K562 (cell line): ENCODE measurements at regions not wholly inside any gene's neighbourhood (a gene's known extent, or its start where the extent isn't known, plus 50 kb on each side); places are given as distances from the start of the nearest gene placed in this dataset.
A peak's percentile ranks its signal among the peaks of the same experiment; 100 is the strongest.

Source experiments
- ATF1 ChIP-seq, 2 experiments: fragments of 450-650 bp in 1 of 2; IDR thresholded peaks; 2 replicates each; pipeline ENCODE4 v1.6.1; 2016; ENCODE audit warnings: missing compliant biosample characterization in 1 of 2, missing genetic modification characterization in 1 of 2
- BCOR ChIP-seq: fragments of 450-650 bp; IDR thresholded peaks from 2 replicates; pipeline ENCODE4 v1.6.1; 2016
- DMBX1 ChIP-seq: fragments of 250-450 bp; sonication (Bioruptor Pico); IDR thresholded peaks from 2 replicates; pipeline ENCODE4 v1.8.0; 2022; ENCODE audit warnings: inconsistent platforms, mild to moderate bottlenecking, moderate library complexity, borderline replicate concordance
- FOXA3 ChIP-seq, 2 experiments: fragments of 450-650 bp in 1 of 2; sonication (generic) in 1 of 2; formaldehyde crosslinking; IDR thresholded peaks in 1 of 2; conservative IDR thresholded peaks in 1 of 2; 2 replicates each; pipeline versions ENCODE4 v1.4.0 to v1.8.0; 2020 to 2022; ENCODE audit warnings: mild to moderate bottlenecking in 2 of 2, missing genetic modification reagents in 1 of 2
- FOXK2 ChIP-seq, 2 experiments: fragments of 450-650 bp; IDR thresholded peaks in 1 of 2; conservative IDR thresholded peaks in 1 of 2; 2 replicates each; pipeline ENCODE4 v1.6.1; 2016; ENCODE audit warnings: low read depth in 2 of 2, mild to moderate bottlenecking in 1 of 2
- ILF3 ChIP-seq: fragments of 450-650 bp; IDR thresholded peaks from 2 replicates; pipeline ENCODE4 v1.6.1; 2018; ENCODE audit warnings: antibody characterized with exemption, mild to moderate bottlenecking, moderate library complexity, borderline replicate concordance
- KLF10 ChIP-seq: fragments of 250-450 bp; sonication (Bioruptor Pico); IDR thresholded peaks from 2 replicates; pipeline ENCODE4 v1.6.1; 2021; ENCODE audit warnings: matching md5 sums
- KLF6 ChIP-seq: fragments of 250-450 bp; sonication (Bioruptor Pico); IDR thresholded peaks from 2 replicates; pipeline ENCODE4 v1.4.0; 2020; ENCODE audit warnings: mild to moderate bottlenecking, moderate library complexity, borderline replicate concordance
- MCM2 ChIP-seq: fragments of 450-650 bp; IDR thresholded peaks from 2 replicates; pipeline ENCODE4 v1.6.1; 2017; ENCODE audit warnings: low read depth, mild to moderate bottlenecking
- MCM5 ChIP-seq: fragments of 450-650 bp; IDR thresholded peaks from 2 replicates; pipeline ENCODE4 v1.6.1; 2016; ENCODE audit warnings: low read depth
- NELFE ChIP-seq: IDR thresholded peaks from 2 replicates; pipeline ENCODE4 v1.6.1; 2011; ENCODE audit warnings: mild to moderate bottlenecking; ENCODE audit not compliant: insufficient read depth, insufficient read length
- NEUROD1 ChIP-seq: fragments of 150-350 bp; IDR thresholded peaks from 2 replicates; pipeline ENCODE4 v1.6.1; 2014; ENCODE audit warnings: borderline replicate concordance, low read length, low read depth; ENCODE audit not compliant: partially characterized antibody
- NFXL1 ChIP-seq: fragments of 450-650 bp; formaldehyde crosslinking; IDR thresholded peaks from 2 replicates; pipeline ENCODE4 v1.4.0; 2021; ENCODE audit warnings: mild to moderate bottlenecking
- TAF9B ChIP-seq: fragments of 450-650 bp; IDR thresholded peaks from 2 replicates; pipeline ENCODE4 v1.6.1; 2018; ENCODE audit warnings: mild to moderate bottlenecking; ENCODE audit not compliant: partially characterized antibody
- TSC22D4 ChIP-seq: fragments of 450-650 bp; IDR thresholded peaks from 2 replicates; pipeline ENCODE4 v1.6.1; 2016; ENCODE audit warnings: missing genetic modification characterization, missing biosample characterization, control low read depth
- ZNF184 ChIP-seq: sonication (generic); formaldehyde crosslinking; IDR thresholded peaks from 2 replicates; pipeline ENCODE4 v1.5.0; 2020; ENCODE audit warnings: missing genetic modification reagents
- ZNF584 ChIP-seq: fragments of 200-800 bp; sonication (Bioruptor generic); IDR thresholded peaks from 2 replicates; pipeline ENCODE4 v1.6.1; 2016; ENCODE audit warnings: low read depth, mild to moderate bottlenecking, missing genetic modification characterization, missing compliant biosample characterization
- ZNF644 ChIP-seq: fragments of 200-800 bp; sonication (Bioruptor generic); IDR thresholded peaks from 2 replicates; pipeline ENCODE4 v1.6.1; 2016; ENCODE audit warnings: low read depth, missing genetic modification characterization, missing compliant biosample characterization
- ZNF766 ChIP-seq: fragments of 200-800 bp; sonication (Bioruptor generic); conservative IDR thresholded peaks from 2 replicates; pipeline ENCODE4 v1.6.1; 2016; ENCODE audit warnings: missing genetic modification characterization, missing compliant biosample characterization
- TF ChIP-seq, protein P1 (sequence below): fragments of 450-650 bp; formaldehyde crosslinking; IDR thresholded peaks from 2 replicates; pipeline ENCODE4 v1.4.0; 2022; ENCODE audit warnings: missing genetic modification characterization
- TF ChIP-seq, protein P2 (sequence below): sonication (generic); formaldehyde crosslinking; IDR thresholded peaks from 2 replicates; pipeline ENCODE4 v1.8.0; 2022; ENCODE audit warnings: mild to moderate bottlenecking, missing genetic modification reagents
- TF ChIP-seq, protein P3 (sequence below): fragments of 450-650 bp; IDR thresholded peaks from 2 replicates; pipeline ENCODE4 v1.6.1; 2017; ENCODE audit warnings: antibody characterized with exemption, mild to moderate bottlenecking

DNA sequence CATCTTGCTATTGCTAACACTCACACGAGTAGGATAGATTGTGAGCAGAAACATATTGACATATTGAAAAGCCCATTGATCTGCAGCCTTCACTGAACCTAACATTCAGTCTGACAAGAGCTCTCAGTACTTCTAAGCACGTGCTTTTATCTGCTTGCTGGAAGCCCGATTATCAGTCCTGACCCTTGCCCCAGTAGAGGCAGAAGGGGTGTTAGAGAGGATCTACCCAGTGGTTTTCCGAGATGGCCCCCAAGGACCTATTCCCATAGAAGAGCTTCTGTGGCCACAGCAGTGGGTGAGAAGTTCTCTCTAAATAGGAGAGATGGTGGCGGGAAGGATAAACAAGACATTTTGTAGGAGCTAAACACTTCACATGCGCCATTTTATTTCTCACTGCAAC lies 290.9 kb upstream of the MAF start (continued):
- TF ChIP-seq DMBX1 (CRISPR knock-in tag) (peak; percentile 56; the same call in 1 of the 2 replicates), TSC22D4 (tag) (no peak), NFXL1 (CRISPR knock-in tag) (no peak), KLF10 (CRISPR knock-in tag) (no peak), TAF9B (no peak), MCM2 (no peak), BCOR (no peak), FOXA3 (CRISPR knock-in tag; conservative IDR thresholded peaks at IDR 0.05 in 1 of 2, IDR thresholded peaks at IDR 0.05 in 1 of 2) (0 out of 4 replicates have a peak, but pooled peaks of 1 of the 2 experiments have one; percentile 17), ATF1 (CRISPR knock-in tag; IDR thresholded peaks at IDR 0.05) (no peak), ATF1 (tag; IDR thresholded peaks at IDR 0.05) (no peak), ILF3 (no peak), NELFE (no peak), MCM5 (no peak), FOXK2 (conservative IDR thresholded peaks at IDR 0.05 in 1 of 2, IDR thresholded peaks at IDR 0.05 in 1 of 2; ENCODE audit: low read depth in 2 of 2) (no peak), ZNF766 (0 out of 2 replicates have a peak, but pooled peaks have one; percentile 23), NEUROD1 (no peak), KLF6 (CRISPR knock-in tag) (peak; percentile 64; the same call in 1 of the 2 replicates), ZNF644 (tag) (0 out of 2 replicates have a peak, but pooled peaks have one; percentile 38), ZNF584 (CRISPR knock-in tag) (no peak), ZNF184 (CRISPR knock-in tag) (no peak)
- TF ChIP-seq, protein P1, sequence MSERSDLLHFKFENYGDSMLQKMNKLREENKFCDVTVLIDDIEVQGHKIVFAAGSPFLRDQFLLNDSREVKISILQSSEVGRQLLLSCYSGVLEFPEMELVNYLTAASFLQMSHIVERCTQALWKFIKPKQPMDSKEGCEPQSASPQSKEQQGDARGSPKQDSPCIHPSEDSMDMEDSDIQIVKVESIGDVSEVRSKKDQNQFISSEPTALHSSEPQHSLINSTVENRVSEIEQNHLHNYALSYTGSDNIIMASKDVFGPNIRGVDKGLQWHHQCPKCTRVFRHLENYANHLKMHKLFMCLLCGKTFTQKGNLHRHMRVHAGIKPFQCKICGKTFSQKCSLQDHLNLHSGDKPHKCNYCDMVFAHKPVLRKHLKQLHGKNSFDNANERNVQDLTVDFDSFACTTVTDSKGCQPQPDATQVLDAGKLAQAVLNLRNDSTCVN (CRISPR knock-in tag): no peak
- TF ChIP-seq, protein P2, sequence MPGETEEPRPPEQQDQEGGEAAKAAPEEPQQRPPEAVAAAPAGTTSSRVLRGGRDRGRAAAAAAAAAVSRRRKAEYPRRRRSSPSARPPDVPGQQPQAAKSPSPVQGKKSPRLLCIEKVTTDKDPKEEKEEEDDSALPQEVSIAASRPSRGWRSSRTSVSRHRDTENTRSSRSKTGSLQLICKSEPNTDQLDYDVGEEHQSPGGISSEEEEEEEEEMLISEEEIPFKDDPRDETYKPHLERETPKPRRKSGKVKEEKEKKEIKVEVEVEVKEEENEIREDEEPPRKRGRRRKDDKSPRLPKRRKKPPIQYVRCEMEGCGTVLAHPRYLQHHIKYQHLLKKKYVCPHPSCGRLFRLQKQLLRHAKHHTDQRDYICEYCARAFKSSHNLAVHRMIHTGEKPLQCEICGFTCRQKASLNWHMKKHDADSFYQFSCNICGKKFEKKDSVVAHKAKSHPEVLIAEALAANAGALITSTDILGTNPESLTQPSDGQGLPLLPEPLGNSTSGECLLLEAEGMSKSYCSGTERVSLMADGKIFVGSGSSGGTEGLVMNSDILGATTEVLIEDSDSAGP (CRISPR knock-in tag): no peak
- TF ChIP-seq, protein P3, sequence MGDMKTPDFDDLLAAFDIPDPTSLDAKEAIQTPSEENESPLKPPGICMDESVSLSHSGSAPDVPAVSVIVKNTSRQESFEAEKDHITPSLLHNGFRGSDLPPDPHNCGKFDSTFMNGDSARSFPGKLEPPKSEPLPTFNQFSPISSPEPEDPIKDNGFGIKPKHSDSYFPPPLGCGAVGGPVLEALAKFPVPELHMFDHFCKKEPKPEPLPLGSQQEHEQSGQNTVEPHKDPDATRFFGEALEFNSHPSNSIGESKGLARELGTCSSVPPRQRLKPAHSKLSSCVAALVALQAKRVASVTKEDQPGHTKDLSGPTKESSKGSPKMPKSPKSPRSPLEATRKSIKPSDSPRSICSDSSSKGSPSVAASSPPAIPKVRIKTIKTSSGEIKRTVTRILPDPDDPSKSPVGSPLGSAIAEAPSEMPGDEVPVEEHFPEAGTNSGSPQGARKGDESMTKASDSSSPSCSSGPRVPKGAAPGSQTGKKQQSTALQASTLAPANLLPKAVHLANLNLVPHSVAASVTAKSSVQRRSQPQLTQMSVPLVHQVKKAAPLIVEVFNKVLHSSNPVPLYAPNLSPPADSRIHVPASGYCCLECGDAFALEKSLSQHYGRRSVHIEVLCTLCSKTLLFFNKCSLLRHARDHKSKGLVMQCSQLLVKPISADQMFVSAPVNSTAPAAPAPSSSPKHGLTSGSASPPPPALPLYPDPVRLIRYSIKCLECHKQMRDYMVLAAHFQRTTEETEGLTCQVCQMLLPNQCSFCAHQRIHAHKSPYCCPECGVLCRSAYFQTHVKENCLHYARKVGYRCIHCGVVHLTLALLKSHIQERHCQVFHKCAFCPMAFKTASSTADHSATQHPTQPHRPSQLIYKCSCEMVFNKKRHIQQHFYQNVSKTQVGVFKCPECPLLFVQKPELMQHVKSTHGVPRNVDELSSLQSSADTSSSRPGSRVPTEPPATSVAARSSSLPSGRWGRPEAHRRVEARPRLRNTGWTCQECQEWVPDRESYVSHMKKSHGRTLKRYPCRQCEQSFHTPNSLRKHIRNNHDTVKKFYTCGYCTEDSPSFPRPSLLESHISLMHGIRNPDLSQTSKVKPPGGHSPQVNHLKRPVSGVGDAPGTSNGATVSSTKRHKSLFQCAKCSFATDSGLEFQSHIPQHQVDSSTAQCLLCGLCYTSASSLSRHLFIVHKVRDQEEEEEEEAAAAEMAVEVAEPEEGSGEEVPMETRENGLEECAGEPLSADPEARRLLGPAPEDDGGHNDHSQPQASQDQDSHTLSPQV: peak; percentile 49; the same call in 1 of the 2 replicates
